ENCODE measurements at regions not wholly inside any gene's neighbourhood (a gene's known extent, or its start where the extent isn't known, plus 50 kb on each side); places are given as distances from the start of the nearest gene placed in this dataset.

GRCh38 chr4:23547601-23548000, 342.2 kb downstream of the PPARGC1A start:
- DNase-seq = no peak
- H3K4me2 ChIP-seq (ENCODE audit: low read length) = no peak overlapping the region
- H4K20me1 ChIP-seq (ENCODE audit: low read length) = no peaks in the 10 kb centered on the region
- TF ChIP-seq CTCF (conservative IDR thresholded peaks at IDR 0.05; ENCODE audit: low read depth, low read length) = no peak
- TF ChIP-seq EZH2phosphoT487 (IDR thresholded peaks at IDR 0.05; ENCODE audit: borderline replicate concordance, low read length) = no peak
- TF ChIP-seq EZH2 (IDR thresholded peaks at IDR 0.05; ENCODE audit: low read length, unreplicated experiment) = no peak
- no TSS peak for BruUV-seq (replicated peaks)
- H3K27me3 ChIP-seq (ENCODE audit: low read length) = no peaks in the 10 kb centered on the region
- no peak for ATAC-seq
- intact Hi-C loops (cut with micrococcal nuclease) = no loop called here
- no peak overlapping the region for H3K27ac ChIP-seq (ENCODE audit: low read length)
- H3K9ac ChIP-seq (ENCODE audit: low read length) = no peak overlapping the region
- ChIA-PET CTCF (no interaction called here), POLR2A (ENCODE audit: unreplicated experiment) (no interaction called here)
- no peak overlapping the region for H3K4me3 ChIP-seq (ENCODE audit: low read length)
- no peaks in the 10 kb centered on the region for H3K9me3 ChIP-seq (ENCODE audit: low read length)
- H3F3A ChIP-seq (ENCODE audit: low read length, unreplicated experiment) = no peaks in the 10 kb centered on the region
- H3K36me3 ChIP-seq (ENCODE audit: low read depth, low read length) = no peaks in the 10 kb centered on the region
- no peaks in the 10 kb centered on the region for H3K79me2 ChIP-seq (ENCODE audit: low read length)
- no peaks in the 10 kb centered on the region for H3K9me2 ChIP-seq (replicated peaks; ENCODE audit: low read length)
- H3K4me1 ChIP-seq (ENCODE audit: insufficient read depth, low read length) = no peaks in the 10 kb centered on the region
- H2AFZ ChIP-seq (ENCODE audit: low read length) = no peak overlapping the region

GRCh38 chr4:23547096-23547495, 342.8 kb downstream of the PPARGC1A start:
- Histone ChIP-seq H3K9me2 (replicated peaks; ENCODE audit: low read length) (no peaks in the 10 kb centered on the region), H3K9ac (ENCODE audit: low read length) (no peak overlapping the region), H3K4me3 (ENCODE audit: low read length) (no peak overlapping the region), H3F3A (ENCODE audit: low read length, unreplicated experiment) (no peaks in the 10 kb centered on the region), H3K4me2 (ENCODE audit: low read length) (no peak overlapping the region), H3K4me1 (ENCODE audit: insufficient read depth, low read length) (no peaks in the 10 kb centered on the region), H3K27ac (ENCODE audit: low read length) (no peak overlapping the region), H4K20me1 (ENCODE audit: low read length) (no peaks in the 10 kb centered on the region), H3K9me3 (ENCODE audit: low read length) (no peaks in the 10 kb centered on the region), H3K79me2 (ENCODE audit: low read length) (no peaks in the 10 kb centered on the region), H3K36me3 (ENCODE audit: low read depth, low read length) (no peaks in the 10 kb centered on the region), H3K27me3 (ENCODE audit: low read length) (no peaks in the 10 kb centered on the region), H2AFZ (ENCODE audit: low read length) (no peak overlapping the region)
- TF ChIP-seq EZH2 (IDR thresholded peaks at IDR 0.05; ENCODE audit: low read length, unreplicated experiment) = no peak
- TF ChIP-seq CTCF (conservative IDR thresholded peaks at IDR 0.05; ENCODE audit: low read depth, low read length) = no peak
- TF ChIP-seq EZH2phosphoT487 (IDR thresholded peaks at IDR 0.05; ENCODE audit: borderline replicate concordance, low read length) = no peak
- intact Hi-C loops (cut with micrococcal nuclease) = no loop called here
- POLR2A ChIA-PET (ENCODE audit: unreplicated experiment) = no interaction called here
- no peak for ATAC-seq
- DNase-seq = no peak
- BruUV-seq (replicated peaks) = no TSS peak
- CTCF ChIA-PET = no interaction called here

- H2AFZ ChIP-seq (ENCODE audit: low read length) = no peak overlapping the region
- H3K79me2 ChIP-seq (ENCODE audit: low read length) = no peaks in the 10 kb centered on the region
- BruUV-seq (replicated peaks) = no TSS peak
- no peak overlapping the region for H3K4me2 ChIP-seq (ENCODE audit: low read length)
- H4K20me1 ChIP-seq (ENCODE audit: low read length) = no peaks in the 10 kb centered on the region
- DNase-seq (no peak), ATAC-seq (no peak)
- H3K9me2 ChIP-seq (replicated peaks; ENCODE audit: low read length) = no peaks in the 10 kb centered on the region
- no peaks in the 10 kb centered on the region for H3K36me3 ChIP-seq (ENCODE audit: low read depth, low read length)
- no peaks in the 10 kb centered on the region for H3K27me3 ChIP-seq (ENCODE audit: low read length)
- no peak overlapping the region for H3K27ac ChIP-seq (ENCODE audit: low read length)
- intact Hi-C loops (cut with micrococcal nuclease) = no loop called here
- H3K4me3 ChIP-seq (ENCODE audit: low read length) = no peak overlapping the region
- H3F3A ChIP-seq (ENCODE audit: low read length, unreplicated experiment) = no peaks in the 10 kb centered on the region
- ChIA-PET POLR2A (ENCODE audit: unreplicated experiment) (no interaction called here), CTCF (no interaction called here)
- TF ChIP-seq CTCF (conservative IDR thresholded peaks at IDR 0.05; ENCODE audit: low read depth, low read length) (no peak), EZH2 (IDR thresholded peaks at IDR 0.05; ENCODE audit: low read length, unreplicated experiment) (no peak), EZH2phosphoT487 (IDR thresholded peaks at IDR 0.05; ENCODE audit: borderline replicate concordance, low read length) (no peak)
- H3K4me1 ChIP-seq (ENCODE audit: insufficient read depth, low read length) = no peaks in the 10 kb centered on the region
- no peak overlapping the region for H3K9ac ChIP-seq (ENCODE audit: low read length)
- H3K9me3 ChIP-seq (ENCODE audit: low read length) = no peaks in the 10 kb centered on the region
Measured at GRCh38 chr4:23539969-23540569, 349.8 kb downstream of the PPARGC1A start.

All from PC-3 (cell line).